ENCODE measurements at regions not wholly inside any gene's neighbourhood (a gene's known extent, or its start where the extent isn't known, plus 50 kb on each side); places are given as distances from the start of the nearest gene placed in this dataset.

- Histone ChIP-seq H2AFZ (ENCODE audit: control insufficient read depth, low read depth, low read length) (no peak overlapping the region), H3K4me3 (no peak overlapping the region), H3K36me3 (ENCODE audit: control insufficient read depth in 2 of 2, insufficient read depth in 2 of 2, low read length in 1 of 2) (no peaks in the 10 kb centered on the region), H3K27ac (ENCODE audit: control insufficient read depth, insufficient read depth) (no peak overlapping the region), H3K79me2 (ENCODE audit: control insufficient read depth, insufficient read depth, low read length) (no peaks in the 10 kb centered on the region), H3K9ac (ENCODE audit: control insufficient read depth, insufficient read depth, low read length) (no peak overlapping the region), H3K4me1 (ENCODE audit: control insufficient read depth, insufficient read depth, low read length) (no peaks in the 10 kb centered on the region), H3K4me2 (ENCODE audit: control insufficient read depth, insufficient read depth) (no peak overlapping the region), H3K27me3 (replicated peaks in 1 of 2; ENCODE audit: control insufficient read depth in 2 of 2, insufficient read depth in 2 of 2, low read length in 1 of 2) (no peaks in the 10 kb centered on the region), H4K20me1 (ENCODE audit: control insufficient read depth, insufficient read depth) (no peaks in the 10 kb centered on the region), H3K9me3 (replicated peaks; ENCODE audit: control insufficient read depth, insufficient read depth, low read length) (no peaks in the 10 kb centered on the region)
- ATAC-seq (no peak), DNase-seq (ENCODE audit: low read depth, low spot score) (no peak), FAIRE-seq (no peak)
- in situ Hi-C loops (cut with MboI): no loop called here
- 0% methylated on average over 1 of the region's 1 CpG for WGBS (ENCODE audit: insufficient coverage, insufficient replicate concordance, low lambda C conversion rate, missing lambda C conversion rate)
- RAD21 ChIA-PET (ENCODE audit: unreplicated experiment): no interaction called here
- CTCF ChIA-PET: interaction anchor here (1.1 kb wide), 1 partner anchor 30 kb away, joined by 6 read pairs; no protein-coding TSS in a partner anchor
- TF ChIP-seq CHD1 (IDR thresholded peaks at IDR 0.05; ENCODE audit: low read depth, low read length): no peak
- TF ChIP-seq PKNOX1 (IDR thresholded peaks at IDR 0.05): no peak
- no peak for TF ChIP-seq TCF12 (IDR thresholded peaks at IDR 0.05; ENCODE audit: low read depth, low read length)
- TF ChIP-seq HDAC2 (IDR thresholded peaks at IDR 0.05): no peak
- TF ChIP-seq BCLAF1 (IDR thresholded peaks at IDR 0.05): no peak
- TF ChIP-seq ESRRA (IDR thresholded peaks at IDR 0.05; ENCODE audit: low read length): no peak
- no peak for TF ChIP-seq HDAC6 (IDR thresholded peaks at IDR 0.05; ENCODE audit: unreplicated experiment)
- no peak for TF ChIP-seq BRCA1 (IDR thresholded peaks at IDR 0.05; ENCODE audit: low read depth, low read length)
- no peak for TF ChIP-seq GATAD2B (conservative IDR thresholded peaks at IDR 0.05; ENCODE audit: low read depth)
- no peak for TF ChIP-seq RB1 (IDR thresholded peaks at IDR 0.05; ENCODE audit: borderline replicate concordance)
- no peak for TF ChIP-seq RFX5 (IDR thresholded peaks at IDR 0.05; ENCODE audit: low read depth, low read length)
- TF ChIP-seq STAT3 (IDR thresholded peaks at IDR 0.05; ENCODE audit: low read depth, low read length): no peak
- no peak for TF ChIP-seq KLF5 (IDR thresholded peaks at IDR 0.05; ENCODE audit: partially characterized antibody)
- no peak for TF ChIP-seq ZSCAN29 (IDR thresholded peaks at IDR 0.05)
- no peak for TF ChIP-seq NFIC (IDR thresholded peaks at IDR 0.05; ENCODE audit: low read depth, low read length)
- intact Hi-C loops (cut with micrococcal nuclease; ENCODE audit: unreplicated experiment): no loop called here
- POLR2A ChIA-PET: no interaction called here
- SMC1A ChIA-PET (ENCODE audit: uncharacterized antibody, unreplicated experiment): no interaction called here
- BruUV-seq (replicated peaks): no TSS peak
These were observed 1548.3 kb upstream of the TENM3 start for GRCh38 chr4:180694875-180695274.

All from GM12878 (cell line).